HG03354 (cell line): ENCODE measurements at regions not wholly inside any gene's neighbourhood (a gene's known extent, or its start where the extent isn't known, plus 50 kb on each side); places are given as distances from the start of the nearest gene placed in this dataset.
"Not testable (repeated sequence)": the region's sequence is repeated elsewhere in the genome, so short reads cannot be mapped to it uniquely, and the experiment has no call there.

Experiments
- ATAC-seq: cut with Tn5 transposase; IDR thresholded peaks from one replicate; pipeline ENCODE4 v1.9.1; 2021; ENCODE audit warnings: mild to moderate bottlenecking; ENCODE audit not compliant: unreplicated experiment, poor library complexity, severe bottlenecking

- ATAC-seq, result no peak
Measured at GRCh38 chr20:12177657-12178293, 260.1 kb downstream of the BTBD3 start.

- no peak for ATAC-seq
Measured at GRCh38 chr20:12179692-12180091, 262.0 kb downstream of the BTBD3 start.

- ATAC-seq, result no peak
Measured at GRCh38 chr20:12180107-12180661, 262.5 kb downstream of the BTBD3 start.

GRCh38 chr20:12198281-12198680 lies 280.6 kb downstream of the BTBD3 start:
- ATAC-seq, result no peak

- ATAC-seq, result no peak
Measured at GRCh38 chr20:12199703-12200102, 282.0 kb downstream of the BTBD3 start.

GRCh38 chr20:12201289-12201991 lies 283.7 kb downstream of the BTBD3 start:
- ATAC-seq, result no peak

DNA sequence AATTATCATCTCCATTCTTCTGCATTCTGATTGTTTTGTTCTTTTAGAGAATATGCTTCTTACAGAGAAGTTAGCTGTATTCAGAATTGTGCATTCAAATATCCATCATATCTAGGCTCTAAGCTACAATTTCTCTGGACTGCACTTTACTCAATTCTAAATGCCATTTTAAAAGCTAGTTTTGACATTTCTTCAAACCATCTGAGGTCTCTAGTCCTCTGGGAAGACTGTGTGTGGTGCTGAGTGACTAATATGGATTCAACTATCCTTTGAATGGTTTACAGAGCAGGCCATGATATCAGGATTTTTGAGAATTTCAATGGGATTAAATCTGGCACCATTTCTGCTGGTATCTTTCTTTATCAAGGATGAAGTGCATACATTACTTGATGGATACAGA lies 285.7 kb downstream of the BTBD3 start:
- no peak for ATAC-seq

DNA sequence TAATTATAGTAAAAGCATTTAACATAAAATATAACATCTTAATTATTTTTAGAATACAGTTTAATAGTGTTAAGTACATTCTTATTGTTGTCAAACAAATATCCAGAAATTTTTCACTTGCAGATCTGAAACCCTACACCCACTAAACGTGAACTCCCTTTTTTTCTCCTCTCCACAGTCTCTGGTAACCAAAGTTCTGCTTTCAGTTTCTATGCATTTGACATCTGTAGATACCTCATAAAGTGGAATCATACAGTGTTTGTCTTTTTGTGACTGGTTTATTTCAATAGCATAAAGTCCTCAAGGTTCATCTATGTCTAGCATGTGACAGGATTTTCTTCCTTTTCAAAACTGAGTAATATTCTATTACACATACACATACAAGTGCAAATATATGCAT lies 286.3 kb downstream of the BTBD3 start:
- no peak for ATAC-seq

- no peak for ATAC-seq
Measured at GRCh38 chr20:12207875-12208274, 290.2 kb downstream of the BTBD3 start.

- ATAC-seq, result no peak
Measured at GRCh38 chr20:12210591-12210990, 292.9 kb downstream of the BTBD3 start.

- ATAC-seq, result no peak
Measured at GRCh38 chr20:12211361-12211760, 293.7 kb downstream of the BTBD3 start.

DNA sequence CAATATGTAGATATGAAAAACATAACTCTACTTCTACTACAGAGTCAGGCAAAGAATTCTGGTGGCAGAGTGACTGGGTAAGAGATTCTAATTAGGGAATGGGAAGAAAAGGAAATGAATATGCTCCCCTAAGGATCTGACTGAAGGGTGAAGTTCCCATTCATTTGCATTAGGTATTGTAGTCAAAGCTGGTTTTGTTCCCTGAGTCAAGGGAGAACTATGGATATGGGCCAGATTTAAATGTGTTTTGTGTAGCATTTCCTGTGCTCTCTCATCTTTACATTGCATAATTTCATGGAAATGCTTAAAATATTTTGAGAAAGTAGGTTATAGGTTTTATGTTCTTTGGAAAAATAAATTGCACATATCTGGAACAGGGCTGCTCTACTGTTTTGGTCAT lies 299.7 kb downstream of the BTBD3 start:
- no peak for ATAC-seq

GRCh38 chr20:12219798-12220197 lies 302.1 kb downstream of the BTBD3 start:
- no peak for ATAC-seq

- ATAC-seq, result no peak
Measured at GRCh38 chr20:12223057-12223456, 305.4 kb downstream of the BTBD3 start.

DNA sequence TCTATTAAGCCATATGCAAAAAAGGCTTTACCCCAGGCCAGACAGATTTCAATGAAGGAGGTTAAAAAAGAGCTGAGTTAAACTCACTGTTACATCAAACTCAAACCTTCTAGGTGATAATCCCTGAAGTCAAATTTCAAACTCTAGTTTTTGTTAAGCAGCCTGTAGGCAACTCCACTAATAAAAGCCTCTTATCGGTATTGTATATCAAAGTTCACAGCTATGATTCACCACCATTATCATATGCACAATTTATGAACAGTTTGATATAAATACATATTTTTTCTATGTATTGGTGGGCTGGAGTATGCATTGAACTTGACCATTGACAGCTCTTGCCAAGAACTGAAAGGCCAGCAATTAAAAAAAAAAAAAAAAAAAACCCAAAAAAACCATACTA lies 308.2 kb downstream of the BTBD3 start:
- no peak for ATAC-seq

DNA sequence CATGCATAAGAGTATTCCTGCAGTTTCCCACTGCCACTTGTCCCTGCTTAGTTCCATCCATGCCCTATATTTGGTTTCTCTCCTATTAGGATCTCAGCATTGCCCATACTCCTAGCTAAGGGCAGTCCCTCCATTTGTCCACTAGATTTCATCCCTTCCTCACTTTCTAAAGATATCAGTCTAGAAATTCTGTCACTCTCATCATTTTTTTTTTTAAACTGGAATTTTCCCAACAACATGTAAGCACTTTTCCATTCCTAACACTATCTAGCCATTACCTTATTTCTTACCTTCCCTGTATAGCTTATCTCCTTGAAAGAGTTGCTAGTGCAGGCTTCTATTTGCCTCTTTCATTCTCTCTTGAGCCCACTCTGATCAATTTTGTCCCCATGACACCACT lies 312.2 kb downstream of the BTBD3 start:
- no peak for ATAC-seq

DNA sequence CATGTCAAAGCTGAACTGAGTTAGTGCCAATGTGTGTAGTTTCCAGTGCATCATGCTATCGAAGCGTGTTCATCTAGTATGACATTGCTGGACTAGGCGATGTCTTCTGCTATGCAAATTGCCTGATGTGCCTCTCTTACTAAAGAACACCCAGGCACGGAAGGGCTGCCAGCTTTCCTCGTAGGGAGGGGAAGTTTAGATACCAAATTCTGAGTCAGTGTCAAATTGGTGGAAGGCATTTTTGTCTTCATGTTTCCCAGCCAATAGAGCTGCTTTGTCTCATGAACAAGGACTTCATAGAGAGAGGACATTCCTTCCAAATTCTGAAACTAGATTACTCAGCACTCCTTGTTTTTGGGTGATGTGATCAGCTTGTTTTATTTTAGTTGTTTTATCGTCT lies 320.1 kb downstream of the BTBD3 start:
- ATAC-seq, result no peak

DNA sequence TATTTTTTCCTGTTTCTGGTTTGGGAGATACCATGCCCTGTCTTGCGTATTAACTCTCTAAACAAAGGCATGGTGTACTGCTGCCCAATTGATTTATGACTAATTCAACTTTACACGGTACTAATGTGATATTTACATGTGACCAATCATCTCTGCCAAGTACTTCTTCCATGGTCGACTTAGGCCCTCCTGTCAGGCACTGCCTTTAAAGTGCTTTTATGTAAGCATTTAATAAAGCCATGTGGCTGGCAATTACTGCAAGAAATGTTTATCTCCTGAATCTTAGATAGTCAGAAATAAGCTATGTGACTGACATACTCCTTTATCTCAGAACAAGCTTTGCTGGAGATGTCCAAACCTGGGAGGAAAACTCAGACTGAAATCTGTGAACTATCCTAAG lies 323.4 kb downstream of the BTBD3 start:
- ATAC-seq, result no peak

DNA sequence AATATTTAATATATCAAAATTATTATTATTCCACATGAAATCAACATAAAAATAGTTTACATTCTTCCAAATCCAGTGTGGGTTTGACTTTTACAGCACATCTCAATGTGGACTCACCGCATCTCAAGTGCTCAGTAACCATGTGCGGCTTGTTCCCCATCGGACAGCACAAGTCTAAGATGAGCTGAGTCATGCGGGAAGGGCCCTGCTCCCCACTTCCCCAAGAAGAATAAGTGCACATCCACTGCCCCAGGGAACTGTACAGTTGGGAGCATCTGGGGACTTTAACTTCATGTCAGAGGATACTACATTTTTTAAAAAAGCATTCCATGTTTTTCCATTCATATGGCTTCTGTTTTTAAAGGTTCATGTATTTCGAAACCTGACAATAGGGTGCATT lies 325.6 kb downstream of the BTBD3 start:
- no peak for ATAC-seq

GRCh38 chr20:12248481-12248880 lies 330.8 kb downstream of the BTBD3 start:
- ATAC-seq, result no peak

DNA sequence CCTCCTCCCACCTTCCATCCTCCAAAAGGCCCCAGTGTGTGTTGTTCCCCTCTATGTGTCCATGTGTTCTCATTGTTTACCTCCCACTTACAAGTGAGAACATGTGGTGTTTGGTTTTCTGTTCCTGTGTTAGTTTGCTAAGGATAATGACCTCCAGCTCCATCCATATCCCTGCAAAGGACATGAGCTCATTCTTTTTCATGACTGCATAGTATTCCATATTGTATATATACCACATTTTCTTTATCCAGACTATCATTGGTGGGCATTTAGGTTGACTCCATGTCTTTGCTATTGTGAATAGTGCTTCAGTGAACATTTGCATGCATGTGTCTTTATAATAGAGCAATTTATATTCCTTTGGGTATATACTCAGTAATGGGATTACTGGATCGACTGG lies 333.0 kb downstream of the BTBD3 start:
- not testable (repeated sequence) for ATAC-seq
